ENCODE measurements at regions not wholly inside any gene's neighbourhood (a gene's known extent, or its start where the extent isn't known, plus 50 kb on each side); places are given as distances from the start of the nearest gene placed in this dataset.

DNA sequence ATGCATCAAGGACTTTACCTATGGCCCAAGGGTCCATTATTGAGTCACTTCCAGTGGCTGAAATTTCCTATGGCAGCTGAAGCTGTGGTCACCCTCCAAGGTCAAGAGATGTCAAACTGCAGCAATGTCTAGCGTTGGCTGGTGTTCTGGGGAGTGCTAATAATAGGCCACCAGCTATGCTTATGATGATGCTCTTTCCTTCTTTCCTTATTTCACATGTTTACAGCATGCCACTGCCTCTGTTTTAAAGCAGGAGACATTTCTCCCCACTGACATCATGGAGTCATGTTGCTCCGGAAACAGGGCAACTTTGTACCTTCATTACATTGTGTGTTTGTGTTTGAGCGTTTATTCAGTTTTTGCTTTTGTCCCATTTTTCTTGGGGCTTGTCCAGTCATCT, 62.6 kb upstream of the CYYR1 start:
- ATAC-seq, result no peak
- SMC1A ChIA-PET (ENCODE audit: uncharacterized antibody, unreplicated experiment), result no interaction called here
- POLR2A ChIA-PET, result no interaction called here

More for the DNA sequence above, 62.6 kb upstream of the CYYR1 start:
- H3K4me2 ChIP-seq (ENCODE audit: control insufficient read depth, insufficient read depth), result no peak overlapping the region
- FAIRE-seq (no peak), DNase-seq (ENCODE audit: low read depth, low spot score) (no peak)
- in situ Hi-C loops (cut with MboI) (no loop called here), intact Hi-C loops (cut with micrococcal nuclease; ENCODE audit: unreplicated experiment) (no loop called here)
- CTCF ChIA-PET, result no interaction called here
- RAD21 ChIA-PET (ENCODE audit: unreplicated experiment), result no interaction called here
- H3K27ac ChIP-seq (ENCODE audit: control insufficient read depth, insufficient read depth), result no peak overlapping the region
- no peak overlapping the region for H3K9ac ChIP-seq (ENCODE audit: control insufficient read depth, insufficient read depth, low read length)
- H3K79me2 ChIP-seq (ENCODE audit: control insufficient read depth, insufficient read depth, low read length), result no peaks in the 10 kb centered on the region
- H4K20me1 ChIP-seq (ENCODE audit: control insufficient read depth, insufficient read depth), result no peaks in the 10 kb centered on the region
- TF ChIP-seq, protein P1, sequence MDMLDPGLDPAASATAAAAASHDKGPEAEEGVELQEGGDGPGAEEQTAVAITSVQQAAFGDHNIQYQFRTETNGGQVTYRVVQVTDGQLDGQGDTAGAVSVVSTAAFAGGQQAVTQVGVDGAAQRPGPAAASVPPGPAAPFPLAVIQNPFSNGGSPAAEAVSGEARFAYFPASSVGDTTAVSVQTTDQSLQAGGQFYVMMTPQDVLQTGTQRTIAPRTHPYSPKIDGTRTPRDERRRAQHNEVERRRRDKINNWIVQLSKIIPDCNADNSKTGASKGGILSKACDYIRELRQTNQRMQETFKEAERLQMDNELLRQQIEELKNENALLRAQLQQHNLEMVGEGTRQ (IDR thresholded peaks at IDR 0.05; ENCODE audit: borderline replicate concordance, low read depth, low read length), result no peak
- TF ChIP-seq EZH2 (IDR thresholded peaks at IDR 0.05; ENCODE audit: borderline replicate concordance, control insufficient read depth, low read depth, low read length) (no peak), RUNX3 (IDR thresholded peaks at IDR 0.05; ENCODE audit: low read length) (no peak)
- TF ChIP-seq, protein P2, sequence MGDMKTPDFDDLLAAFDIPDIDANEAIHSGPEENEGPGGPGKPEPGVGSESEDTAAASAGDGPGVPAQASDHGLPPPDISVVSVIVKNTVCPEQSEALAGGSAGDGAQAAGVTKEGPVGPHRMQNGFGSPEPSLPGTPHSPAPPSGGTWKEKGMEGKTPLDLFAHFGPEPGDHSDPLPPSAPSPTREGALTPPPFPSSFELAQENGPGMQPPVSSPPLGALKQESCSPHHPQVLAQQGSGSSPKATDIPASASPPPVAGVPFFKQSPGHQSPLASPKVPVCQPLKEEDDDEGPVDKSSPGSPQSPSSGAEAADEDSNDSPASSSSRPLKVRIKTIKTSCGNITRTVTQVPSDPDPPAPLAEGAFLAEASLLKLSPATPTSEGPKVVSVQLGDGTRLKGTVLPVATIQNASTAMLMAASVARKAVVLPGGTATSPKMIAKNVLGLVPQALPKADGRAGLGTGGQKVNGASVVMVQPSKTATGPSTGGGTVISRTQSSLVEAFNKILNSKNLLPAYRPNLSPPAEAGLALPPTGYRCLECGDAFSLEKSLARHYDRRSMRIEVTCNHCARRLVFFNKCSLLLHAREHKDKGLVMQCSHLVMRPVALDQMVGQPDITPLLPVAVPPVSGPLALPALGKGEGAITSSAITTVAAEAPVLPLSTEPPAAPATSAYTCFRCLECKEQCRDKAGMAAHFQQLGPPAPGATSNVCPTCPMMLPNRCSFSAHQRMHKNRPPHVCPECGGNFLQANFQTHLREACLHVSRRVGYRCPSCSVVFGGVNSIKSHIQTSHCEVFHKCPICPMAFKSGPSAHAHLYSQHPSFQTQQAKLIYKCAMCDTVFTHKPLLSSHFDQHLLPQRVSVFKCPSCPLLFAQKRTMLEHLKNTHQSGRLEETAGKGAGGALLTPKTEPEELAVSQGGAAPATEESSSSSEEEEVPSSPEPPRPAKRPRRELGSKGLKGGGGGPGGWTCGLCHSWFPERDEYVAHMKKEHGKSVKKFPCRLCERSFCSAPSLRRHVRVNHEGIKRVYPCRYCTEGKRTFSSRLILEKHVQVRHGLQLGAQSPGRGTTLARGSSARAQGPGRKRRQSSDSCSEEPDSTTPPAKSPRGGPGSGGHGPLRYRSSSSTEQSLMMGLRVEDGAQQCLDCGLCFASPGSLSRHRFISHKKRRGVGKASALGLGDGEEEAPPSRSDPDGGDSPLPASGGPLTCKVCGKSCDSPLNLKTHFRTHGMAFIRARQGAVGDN (IDR thresholded peaks at IDR 0.05), result no peak
- WGBS (ENCODE audit: insufficient coverage, insufficient replicate concordance, low lambda C conversion rate, missing lambda C conversion rate), result 48% methylated on average over 3 of the region's 3 CpGs
- no peaks in the 10 kb centered on the region for H3K4me1 ChIP-seq (ENCODE audit: control insufficient read depth, insufficient read depth, low read length)
- H2AFZ ChIP-seq (ENCODE audit: control insufficient read depth, low read depth, low read length), result no peak overlapping the region
- no peaks in the 10 kb centered on the region for H3K27me3 ChIP-seq (replicated peaks in 1 of 2; ENCODE audit: control insufficient read depth in 2 of 2, insufficient read depth in 2 of 2, low read length in 1 of 2)
- BruUV-seq (replicated peaks), result no TSS peak
- no peaks in the 10 kb centered on the region; the same call in 2 of the 3 replicates for H3K9me3 ChIP-seq (replicated peaks; ENCODE audit: control insufficient read depth, insufficient read depth, low read length)
- H3K36me3 ChIP-seq (ENCODE audit: control insufficient read depth in 2 of 2, insufficient read depth in 2 of 2, low read length in 1 of 2), result no peaks in the 10 kb centered on the region
- no peak overlapping the region for H3K4me3 ChIP-seq

Measured in GM12878 (cell line).